GM19438 (cell line): ENCODE measurements at regions not wholly inside any gene's neighbourhood (a gene's known extent, or its start where the extent isn't known, plus 50 kb on each side); places are given as distances from the start of the nearest gene placed in this dataset.

Source experiments
- ATAC-seq: cut with Tn5 transposase; IDR thresholded peaks from one replicate; pipeline ENCODE4 v1.9.1; 2021; ENCODE audit warnings: low read depth; ENCODE audit not compliant: unreplicated experiment

- no peak for ATAC-seq
Observed at GRCh38 chr2:180669016-180669415, 311.4 kb upstream of the UBE2E3 start.

- ATAC-seq, result no peak
Observed at GRCh38 chr2:180664507-180664906, 315.9 kb upstream of the UBE2E3 start.

- no peak for ATAC-seq
Observed at GRCh38 chr2:180662941-180663471, 317.4 kb upstream of the UBE2E3 start.

GRCh38 chr2:180662521-180662920 lies 317.9 kb upstream of the UBE2E3 start:
- no peak for ATAC-seq

- ATAC-seq, result no peak
Observed at GRCh38 chr2:180661686-180662030, 318.7 kb upstream of the UBE2E3 start.

- no peak for ATAC-seq
Observed at GRCh38 chr2:180660881-180661685, 319.3 kb upstream of the UBE2E3 start.

- ATAC-seq, result no peak
Observed at GRCh38 chr2:180660207-180660606, 320.2 kb upstream of the UBE2E3 start.

GRCh38 chr2:180657054-180657453 lies 323.4 kb upstream of the UBE2E3 start:
- ATAC-seq, result no peak

- ATAC-seq, result no peak
Observed at GRCh38 chr2:180656455-180656847, 324.0 kb upstream of the UBE2E3 start.

- ATAC-seq, result no peak
Observed at GRCh38 chr2:180655842-180656454, 324.5 kb upstream of the UBE2E3 start.

GRCh38 chr2:180655393-180655792 lies 325.0 kb upstream of the UBE2E3 start:
- ATAC-seq, result no peak

GRCh38 chr2:180653481-180653880 lies 326.9 kb upstream of the UBE2E3 start:
- ATAC-seq, result no peak

- no peak for ATAC-seq
Observed at GRCh38 chr2:180652794-180653193, 327.6 kb upstream of the UBE2E3 start.

- ATAC-seq, result no peak
Observed at GRCh38 chr2:180651596-180651995, 328.8 kb upstream of the UBE2E3 start.

- ATAC-seq, result no peak
Observed at GRCh38 chr2:180647621-180648020, 332.8 kb upstream of the UBE2E3 start.

GRCh38 chr2:180647221-180647620 lies 333.2 kb upstream of the UBE2E3 start:
- ATAC-seq, result no peak

GRCh38 chr2:180646756-180647155 lies 333.6 kb upstream of the UBE2E3 start:
- no peak for ATAC-seq

GRCh38 chr2:180644709-180645108 lies 335.7 kb upstream of the UBE2E3 start:
- ATAC-seq, result no peak

GRCh38 chr2:180630756-180631155 lies 349.6 kb upstream of the UBE2E3 start:
- ATAC-seq, result no peak

- no peak for ATAC-seq
Observed at GRCh38 chr2:180625006-180625844, 355.2 kb upstream of the UBE2E3 start.
